NCI-H2029 treated with DMSO at 0.1 percent for 48 hours (cell line): ENCODE measurements at regions not wholly inside any gene's neighbourhood (a gene's known extent, or its start where the extent isn't known, plus 50 kb on each side); places are given as distances from the start of the nearest gene placed in this dataset.
"Not testable (repeated sequence)": the region's sequence is repeated elsewhere in the genome, so short reads cannot be mapped to it uniquely, and the experiment has no call there.

Source experiments
- DNase-seq: peaks from one replicate; lab custom pipeline; 2025; lab: John Stamatoyannopoulos, UW

DNA sequence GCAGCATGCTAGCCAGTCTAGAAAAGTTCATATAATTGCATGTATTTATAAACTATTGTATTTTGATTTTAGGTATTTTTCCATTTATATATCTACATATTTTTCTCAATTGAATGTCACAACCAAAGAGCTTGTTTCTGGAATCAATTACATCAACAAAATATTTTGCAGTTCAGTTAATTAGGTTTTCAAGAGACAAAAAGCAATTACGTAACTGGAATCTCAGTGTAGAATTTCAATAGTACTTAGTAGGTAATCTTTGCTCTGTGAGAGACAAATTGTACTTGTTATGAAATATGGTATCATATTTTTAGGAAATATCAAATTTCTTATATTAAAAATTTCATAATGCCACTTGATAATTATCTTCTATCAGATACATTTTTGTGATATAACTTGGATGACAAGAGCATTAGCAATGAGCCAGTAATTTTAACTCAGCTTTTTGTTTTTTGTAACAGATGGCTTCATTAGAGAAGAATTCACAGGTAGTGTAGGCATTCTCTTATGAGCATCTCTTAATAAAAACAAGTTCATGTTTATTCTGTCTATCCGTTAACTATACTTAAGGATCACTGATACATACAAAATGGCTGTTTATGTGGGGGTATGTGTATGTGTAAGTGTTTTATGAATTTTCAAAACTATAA lies 774.7 kb downstream of the C12orf50 start:
- no peak for DNase-seq

- no peak for DNase-seq
Measured at GRCh38 chr12:87253157-87253556, 776.0 kb downstream of the C12orf50 start.

GRCh38 chr12:87246726-87247125 lies 782.5 kb downstream of the C12orf50 start:
- DNase-seq, result no peak

DNA sequence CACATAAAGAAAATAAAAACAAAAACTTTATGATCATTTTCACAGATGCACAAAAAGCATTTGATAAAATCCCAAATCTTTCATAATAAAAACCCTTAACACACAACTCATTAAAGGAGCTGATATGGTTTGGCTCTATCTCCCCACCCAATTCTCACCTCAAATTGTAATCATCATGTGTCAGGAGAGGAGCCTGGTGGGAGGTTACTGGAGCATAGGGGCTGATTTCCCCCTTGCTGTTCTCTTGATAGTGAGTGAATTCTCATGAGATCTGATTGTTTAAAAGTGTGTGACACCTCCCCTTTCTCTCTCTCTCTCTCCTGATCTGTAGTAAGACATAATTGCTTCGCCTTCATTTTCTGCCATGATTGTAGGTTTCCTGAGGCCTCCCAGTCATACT lies 790.7 kb downstream of the C12orf50 start:
- DNase-seq, result no peak

DNA sequence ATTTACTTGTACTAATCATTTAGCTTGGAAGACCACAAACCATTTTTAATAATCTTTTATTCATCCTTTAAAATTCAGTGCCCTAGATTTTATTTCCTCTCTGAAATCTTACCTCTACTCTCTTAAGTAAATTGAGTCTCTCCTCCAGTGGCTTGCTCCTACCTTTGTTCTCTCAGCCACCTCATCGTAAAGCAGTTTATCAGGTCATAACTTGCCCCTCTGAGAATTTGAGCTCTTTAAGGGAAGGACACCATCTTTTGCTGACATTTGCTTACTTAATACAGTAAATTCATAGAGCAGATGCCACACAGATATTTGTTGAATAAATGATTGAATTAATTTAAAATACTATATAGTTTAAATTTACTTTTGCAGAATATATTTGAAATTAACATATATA lies 794.3 kb downstream of the C12orf50 start:
- no peak for DNase-seq

DNA sequence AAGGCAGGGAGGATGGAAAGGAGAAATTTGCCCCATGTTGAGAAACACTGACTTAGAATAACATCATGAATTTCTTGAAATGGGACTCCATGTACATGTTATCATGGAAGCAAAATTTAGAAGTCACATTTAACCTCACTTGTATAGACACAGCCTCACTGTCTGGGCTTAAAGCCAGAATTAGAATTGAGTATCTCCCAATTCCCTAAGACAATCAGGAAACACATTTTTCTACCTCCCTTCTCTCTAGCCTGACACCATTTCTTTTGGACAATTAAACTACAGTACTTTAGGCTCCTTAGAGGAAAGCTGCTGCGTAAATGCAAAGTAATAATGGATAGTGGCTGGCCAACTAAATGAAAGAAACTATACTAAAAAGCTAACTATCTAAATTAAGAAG lies 795.5 kb downstream of the C12orf50 start:
- no peak for DNase-seq

DNA sequence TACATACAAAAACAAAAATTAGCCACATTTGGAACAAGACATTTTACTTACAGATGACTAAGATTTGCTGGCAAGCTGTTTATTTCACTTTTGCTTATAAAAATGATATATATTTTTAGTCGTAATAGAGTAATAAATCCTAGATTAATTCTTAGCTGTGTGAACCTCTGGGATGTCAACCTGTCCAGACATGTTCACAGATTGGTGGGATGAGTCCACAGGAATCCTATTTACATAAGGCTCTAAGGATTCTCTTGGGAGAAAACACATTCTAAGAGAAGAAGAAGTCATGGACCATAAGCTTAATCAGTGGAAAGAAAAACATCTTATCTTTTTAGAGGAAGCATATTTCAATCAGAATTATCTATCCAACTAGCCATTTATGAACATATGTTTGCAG lies 797.4 kb downstream of the C12orf50 start:
- no peak for DNase-seq

DNA sequence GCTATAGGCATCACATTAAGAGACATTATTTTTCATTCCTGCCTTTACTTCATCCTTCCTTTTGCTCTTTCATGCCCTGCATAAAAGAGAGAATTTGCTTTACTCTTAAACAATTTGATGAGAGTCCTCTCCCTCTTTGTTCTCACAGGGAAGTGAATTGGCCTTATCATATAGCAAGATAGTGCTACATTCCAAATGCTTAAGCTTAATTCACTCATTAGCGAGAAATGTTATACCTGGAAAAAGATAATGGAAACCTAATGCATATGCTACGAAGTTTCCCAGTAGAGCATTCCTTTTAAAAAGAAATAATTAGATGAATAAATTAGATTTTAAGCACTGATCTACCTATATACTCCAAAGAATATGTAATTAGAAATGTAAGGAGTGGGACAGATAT lies 798.8 kb downstream of the C12orf50 start:
- DNase-seq, result no peak

DNA sequence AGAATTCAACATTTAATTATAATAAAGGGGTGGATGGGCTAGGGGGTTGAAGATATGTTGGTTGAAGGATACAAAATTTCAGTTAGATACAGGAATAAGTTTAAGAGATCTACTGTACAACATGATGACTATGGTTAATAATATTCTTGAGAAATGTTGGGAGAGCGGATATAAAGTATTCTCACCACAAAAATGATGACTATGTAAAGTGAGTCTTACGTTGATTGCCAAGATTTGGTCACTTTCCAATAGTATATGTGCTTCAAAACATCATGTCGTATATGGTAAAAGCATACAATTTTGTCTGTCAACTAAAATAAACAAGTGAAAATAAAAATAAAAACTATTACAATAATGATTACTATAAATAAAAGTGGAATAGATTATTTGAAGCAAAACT lies 802.0 kb downstream of the C12orf50 start:
- no peak for DNase-seq

DNA sequence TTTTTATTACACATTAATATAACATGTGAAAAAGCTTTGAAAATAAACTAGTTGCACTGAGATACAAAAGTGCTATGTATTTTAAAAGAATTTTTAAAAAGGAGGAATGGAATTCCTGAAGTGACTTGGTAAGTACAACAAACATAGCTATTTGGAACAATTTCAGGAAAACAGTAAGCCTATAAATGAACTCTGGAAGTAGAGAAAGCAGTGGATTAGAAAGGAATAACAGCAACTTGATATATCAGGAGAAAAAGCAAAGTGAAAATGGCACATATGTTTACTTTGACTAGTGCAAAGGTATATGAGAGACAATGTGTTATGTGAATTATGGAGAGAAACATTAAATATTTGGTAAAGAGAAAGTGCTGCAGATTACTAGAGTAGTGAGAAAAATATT lies 811.7 kb downstream of the C12orf50 start:
- DNase-seq, result no peak

- no peak for DNase-seq
Measured at GRCh38 chr12:87216436-87216835, 812.8 kb downstream of the C12orf50 start.

DNA sequence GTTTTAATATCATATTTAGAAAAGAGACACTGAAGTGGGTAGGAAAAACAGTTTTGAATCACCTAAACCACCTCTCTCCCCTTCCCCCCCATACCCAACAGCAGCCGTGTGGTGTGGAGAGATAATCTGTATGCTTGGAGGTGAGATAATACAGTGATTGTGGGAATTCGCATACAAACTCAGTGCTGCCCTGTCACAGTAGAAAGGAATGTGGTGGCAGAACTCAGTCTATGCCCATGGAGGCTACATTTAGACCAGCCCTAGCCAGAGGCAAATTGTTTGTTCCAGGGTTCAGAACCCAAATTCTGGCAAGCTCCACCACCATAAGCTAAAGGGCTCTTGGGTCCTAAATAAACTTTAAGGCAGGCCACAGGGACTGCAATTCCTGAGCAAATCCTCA lies 827.0 kb downstream of the C12orf50 start:
- DNase-seq, result no peak

GRCh38 chr12:87201598-87201997 lies 827.6 kb downstream of the C12orf50 start:
- DNase-seq, result no peak

GRCh38 chr12:87200289-87200979 lies 828.8 kb downstream of the C12orf50 start:
- no peak for DNase-seq

GRCh38 chr12:87198181-87198580 lies 831.0 kb downstream of the C12orf50 start:
- DNase-seq, result no peak

DNA sequence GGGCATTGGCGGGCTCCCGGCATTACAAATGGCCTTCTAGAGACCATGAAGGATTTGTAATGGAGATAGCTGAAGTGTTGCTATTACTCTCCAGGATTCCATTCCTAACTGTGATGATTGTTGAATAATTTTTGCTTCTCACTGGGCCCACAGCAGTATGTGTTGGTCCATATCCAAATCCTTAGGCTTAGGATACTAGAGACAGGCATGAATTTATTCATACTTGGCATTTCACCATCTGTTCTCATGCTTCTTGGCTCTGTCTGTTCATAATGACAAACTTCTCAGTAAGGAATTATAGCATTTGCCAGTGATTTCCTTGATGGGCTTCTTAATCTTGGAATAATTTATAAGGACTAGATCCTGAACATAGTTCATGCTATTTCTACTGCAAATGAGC lies 832.9 kb downstream of the C12orf50 start:
- no peak for DNase-seq

DNA sequence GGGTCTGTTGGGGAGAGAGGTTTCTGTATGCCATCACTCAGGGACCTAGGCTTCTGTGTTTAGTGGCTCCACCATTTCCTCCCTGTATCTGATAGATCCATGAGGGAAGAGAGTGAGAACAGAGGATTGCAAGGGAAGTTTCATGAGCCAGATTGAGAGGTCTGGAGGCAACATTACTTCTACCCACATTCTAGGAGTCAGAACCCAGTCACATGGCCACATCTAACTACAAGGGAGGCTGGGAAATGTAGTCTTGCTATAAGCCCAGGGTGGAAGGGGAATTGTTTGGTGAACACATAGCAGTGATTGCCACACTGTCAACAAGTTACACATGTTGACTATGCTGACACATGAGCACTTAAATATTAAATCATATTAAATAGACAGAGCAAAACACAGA lies 834.8 kb downstream of the C12orf50 start:
- not testable (repeated sequence) for DNase-seq

DNA sequence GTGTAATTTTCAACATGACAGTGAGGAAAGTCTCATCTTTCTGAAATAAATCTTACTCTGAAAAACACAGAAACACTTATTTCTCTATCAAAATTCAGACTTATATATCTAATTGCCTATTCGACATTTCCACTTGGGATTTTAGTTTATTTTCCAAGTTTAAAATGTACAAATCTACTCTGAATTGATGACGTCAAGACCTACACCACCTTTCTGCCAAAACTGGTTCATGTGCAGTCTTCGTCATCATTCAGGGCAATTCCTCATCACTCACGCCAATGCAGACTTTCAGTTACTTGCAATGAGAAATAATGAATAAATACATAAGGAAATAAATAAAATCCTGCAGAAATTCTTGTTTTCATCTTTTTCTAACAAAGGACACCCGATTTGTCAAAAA lies 843.8 kb downstream of the C12orf50 start:
- DNase-seq, result no peak

GRCh38 chr12:87182696-87183233 lies 846.4 kb downstream of the C12orf50 start:
- DNase-seq, result no peak

GRCh38 chr12:87171356-87171755 lies 857.8 kb downstream of the C12orf50 start:
- no peak for DNase-seq

DNA sequence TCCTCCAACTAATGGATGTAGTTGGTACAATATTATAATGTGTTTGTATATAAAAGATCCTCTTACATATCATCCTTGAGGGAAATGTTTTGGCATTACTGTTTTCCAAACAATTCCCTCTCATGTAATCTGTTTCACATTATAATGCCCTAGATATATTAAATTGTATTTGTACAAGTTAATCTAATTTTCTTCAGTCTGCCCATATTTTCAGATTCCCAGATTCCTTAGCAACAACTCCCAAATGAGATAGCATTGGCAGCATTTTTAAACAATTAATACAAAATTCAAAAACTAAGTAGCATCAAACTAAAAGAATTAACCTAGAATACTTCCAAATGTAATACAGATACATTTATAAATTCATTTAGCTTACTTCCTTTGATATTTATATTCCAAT lies 860.2 kb downstream of the C12orf50 start:
- no peak for DNase-seq

GRCh38 chr12:87165733-87166375 lies 863.3 kb downstream of the C12orf50 start:
- DNase-seq, result no peak

GRCh38 chr12:87163122-87163521 lies 866.1 kb downstream of the C12orf50 start:
- DNase-seq, result no peak
